Breast epithelium (tissue), 3 donors: ENCODE measurements at regions not wholly inside any gene's neighbourhood (a gene's known extent, or its start where the extent isn't known, plus 50 kb on each side); places are given as distances from the start of the nearest gene placed in this dataset.

Experiments used
- POLR2A ChIP-seq: fragments of 450-650 bp; IDR thresholded peaks from one replicate; pipeline ENCODE4 v1.6.1; 2016; ENCODE audit warnings: antibody characterized with exemption, mild to moderate bottlenecking, moderate library complexity
- TF ChIP-seq, protein P1 (sequence below), 3 donors: fragments of 450-650 bp; IDR thresholded peaks; one replicate each; pipeline ENCODE4 v1.5.1; 2016 to 2017; ENCODE audit warnings: antibody characterized with exemption in 3 of 3, mild to moderate bottlenecking in 3 of 3, moderate library complexity in 3 of 3

GRCh38 chr22:26845021-26845743 is 187.8 kb downstream of the MIAT start:
- TF ChIP-seq POLR2A: no peak
- TF ChIP-seq, protein P1, sequence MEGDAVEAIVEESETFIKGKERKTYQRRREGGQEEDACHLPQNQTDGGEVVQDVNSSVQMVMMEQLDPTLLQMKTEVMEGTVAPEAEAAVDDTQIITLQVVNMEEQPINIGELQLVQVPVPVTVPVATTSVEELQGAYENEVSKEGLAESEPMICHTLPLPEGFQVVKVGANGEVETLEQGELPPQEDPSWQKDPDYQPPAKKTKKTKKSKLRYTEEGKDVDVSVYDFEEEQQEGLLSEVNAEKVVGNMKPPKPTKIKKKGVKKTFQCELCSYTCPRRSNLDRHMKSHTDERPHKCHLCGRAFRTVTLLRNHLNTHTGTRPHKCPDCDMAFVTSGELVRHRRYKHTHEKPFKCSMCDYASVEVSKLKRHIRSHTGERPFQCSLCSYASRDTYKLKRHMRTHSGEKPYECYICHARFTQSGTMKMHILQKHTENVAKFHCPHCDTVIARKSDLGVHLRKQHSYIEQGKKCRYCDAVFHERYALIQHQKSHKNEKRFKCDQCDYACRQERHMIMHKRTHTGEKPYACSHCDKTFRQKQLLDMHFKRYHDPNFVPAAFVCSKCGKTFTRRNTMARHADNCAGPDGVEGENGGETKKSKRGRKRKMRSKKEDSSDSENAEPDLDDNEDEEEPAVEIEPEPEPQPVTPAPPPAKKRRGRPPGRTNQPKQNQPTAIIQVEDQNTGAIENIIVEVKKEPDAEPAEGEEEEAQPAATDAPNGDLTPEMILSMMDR (IDR thresholded peaks at IDR 0.05): no peak
